ENCODE measurements at regions not wholly inside any gene's neighbourhood (a gene's known extent, or its start where the extent isn't known, plus 50 kb on each side); places are given as distances from the start of the nearest gene placed in this dataset.

DNA sequence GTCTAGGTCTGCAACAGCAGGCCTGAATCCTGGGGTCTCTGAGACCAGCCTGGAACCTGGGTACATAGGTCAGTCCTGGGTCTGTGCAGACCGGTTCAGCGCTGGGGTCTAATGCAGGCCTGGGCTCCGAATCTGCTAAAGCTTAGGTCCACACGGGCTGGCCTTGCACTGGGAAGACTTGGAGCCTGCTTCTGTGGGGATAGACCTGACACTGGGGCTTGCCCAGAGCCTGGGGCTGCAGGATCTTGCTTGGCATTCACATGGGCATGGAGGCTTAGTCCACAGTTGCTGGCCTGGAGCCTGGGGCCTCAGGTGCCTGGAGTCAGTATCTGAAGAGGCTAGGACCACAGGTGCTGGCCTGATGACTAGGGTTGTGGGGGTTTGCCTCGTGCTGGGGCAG is 369.8 kb upstream of the SEL1L start:
- 81% methylated on average over 5 of the region's 5 CpGs for WGBS
- DNase-seq (ENCODE audit: low spot score) = no peak
- TF ChIP-seq POLR2A (IDR thresholded peaks at IDR 0.05) (no peak), CTCF (IDR thresholded peaks at IDR 0.05) (no peak), POLR2AphosphoS5 (IDR thresholded peaks at IDR 0.05) (no peak)

GRCh38 chr14:81927070-81927469 is 393.4 kb upstream of the SEL1L start:
- intact Hi-C loops (cut with DNase I) = no loop called here
- TF ChIP-seq POLR2A (IDR thresholded peaks at IDR 0.05) = no peak
- no peak for TF ChIP-seq POLR2AphosphoS5 (IDR thresholded peaks at IDR 0.05)
- TF ChIP-seq CTCF (IDR thresholded peaks at IDR 0.05) = no peak
- Histone ChIP-seq H3K4me1 (replicated peaks) (no peaks in the 10 kb centered on the region), H3K36me3 (no peaks in the 10 kb centered on the region), H3K4me3 (no peak overlapping the region), H3K27me3 (replicated peaks; ENCODE audit: insufficient read depth) (no peaks in the 10 kb centered on the region), H3K9me3 (no peaks in the 10 kb centered on the region), H3K27ac (no peak overlapping the region)
- no peak for DNase-seq (ENCODE audit: low spot score)
- WGBS = 13% methylated on average over 1 of the region's 1 CpG

More for the DNA sequence above, 369.8 kb upstream of the SEL1L start:
- Histone ChIP-seq H3K27me3 (replicated peaks; ENCODE audit: insufficient read depth) (no peaks in the 10 kb centered on the region), H3K36me3 (no peaks in the 10 kb centered on the region), H3K4me3 (no peak overlapping the region), H3K27ac (no peak overlapping the region), H3K9me3 (no peaks in the 10 kb centered on the region), H3K4me1 (replicated peaks) (no peaks in the 10 kb centered on the region)
- intact Hi-C loops (cut with DNase I) = no loop called here

DNA sequence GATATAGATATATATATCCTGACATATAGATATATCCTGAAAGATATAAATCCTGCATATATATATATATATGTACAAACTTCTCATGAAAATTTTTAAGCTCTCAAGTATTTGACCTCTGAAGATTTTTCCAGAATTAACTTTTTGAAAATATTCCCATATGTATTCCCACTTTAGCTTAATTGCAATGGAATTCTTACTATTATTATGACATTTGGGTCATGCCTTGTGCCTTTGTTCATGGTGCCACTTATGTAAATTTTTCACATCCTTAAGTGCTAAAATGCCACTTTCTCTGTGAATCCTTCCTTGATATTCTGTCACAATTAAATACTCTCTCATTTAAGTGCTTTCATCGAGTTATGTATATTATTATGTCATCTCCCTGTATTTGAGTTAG is 398.2 kb upstream of the SEL1L start:
- Histone ChIP-seq H3K4me3 (no peak overlapping the region), H3K27ac (no peak overlapping the region), H3K4me1 (replicated peaks) (no peaks in the 10 kb centered on the region), H3K9me3 (no peaks in the 10 kb centered on the region), H3K27me3 (replicated peaks; ENCODE audit: insufficient read depth) (no peaks in the 10 kb centered on the region), H3K36me3 (no peaks in the 10 kb centered on the region)
- WGBS = 75% methylated on average over 1 of the region's 1 CpG
- intact Hi-C loops (cut with DNase I) = no loop called here
- TF ChIP-seq CTCF (IDR thresholded peaks at IDR 0.05) (no peak), POLR2A (IDR thresholded peaks at IDR 0.05) (no peak), POLR2AphosphoS5 (IDR thresholded peaks at IDR 0.05) (no peak)
- no peak for DNase-seq (ENCODE audit: low spot score)

DNA sequence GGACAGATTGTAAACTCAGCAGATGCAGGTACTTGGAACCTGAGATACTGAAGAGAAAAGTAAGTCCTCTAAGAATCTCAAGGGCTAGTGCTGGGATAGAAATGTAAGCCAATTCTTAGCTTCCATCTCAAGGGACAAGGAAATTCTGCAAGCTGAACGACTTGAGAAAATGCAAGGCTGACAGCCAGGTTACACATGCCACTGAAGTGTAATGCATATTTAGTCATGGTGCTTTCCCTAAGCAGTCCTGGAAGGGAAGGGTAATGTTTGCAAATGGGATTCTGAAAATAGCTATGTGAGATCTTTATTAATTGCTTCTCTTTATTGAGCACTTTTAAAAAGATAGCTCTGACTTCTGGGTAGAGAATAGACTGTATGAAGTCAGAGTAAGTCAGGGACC is 402.7 kb upstream of the SEL1L start:
- intact Hi-C loops (cut with DNase I) = no loop called here
- Histone ChIP-seq H3K9me3 (no peaks in the 10 kb centered on the region), H3K36me3 (no peaks in the 10 kb centered on the region), H3K27me3 (replicated peaks; ENCODE audit: insufficient read depth) (no peaks in the 10 kb centered on the region), H3K4me1 (replicated peaks) (no peaks in the 10 kb centered on the region), H3K4me3 (no peak overlapping the region), H3K27ac (no peak overlapping the region)
- 23% methylated on average over 1 of the region's 1 CpG for WGBS
- no peak for DNase-seq (ENCODE audit: low spot score)
- TF ChIP-seq CTCF (IDR thresholded peaks at IDR 0.05) = no peak
- TF ChIP-seq POLR2A (IDR thresholded peaks at IDR 0.05) = no peak
- no peak for TF ChIP-seq POLR2AphosphoS5 (IDR thresholded peaks at IDR 0.05)

- no peak for DNase-seq (ENCODE audit: low spot score)
- intact Hi-C loops (cut with DNase I) = no loop called here
- 64% methylated on average over 1 of the region's 1 CpG for WGBS
- H3K4me1 ChIP-seq (replicated peaks) = no peaks in the 10 kb centered on the region
- TF ChIP-seq POLR2A (IDR thresholded peaks at IDR 0.05) (no peak), POLR2AphosphoS5 (IDR thresholded peaks at IDR 0.05) (no peak), CTCF (IDR thresholded peaks at IDR 0.05) (no peak)
- no peak overlapping the region for H3K4me3 ChIP-seq
- no peaks in the 10 kb centered on the region for H3K27me3 ChIP-seq (replicated peaks; ENCODE audit: insufficient read depth)
- no peaks in the 10 kb centered on the region for H3K9me3 ChIP-seq
- H3K36me3 ChIP-seq = no peaks in the 10 kb centered on the region
- H3K27ac ChIP-seq = no peak overlapping the region
Observed at GRCh38 chr14:81936902-81937301, 403.2 kb upstream of the SEL1L start.

All from prostate gland (tissue), 2 donors.